GM12878 (cell line): ENCODE measurements at regions not wholly inside any gene's neighbourhood (a gene's known extent, or its start where the extent isn't known, plus 50 kb on each side); places are given as distances from the start of the nearest gene placed in this dataset.

ENCODE experiments used
- BCLAF1 ChIP-seq: fragments of 450-650 bp; IDR thresholded peaks from 2 replicates; pipeline ENCODE4 v1.6.1; 2017; ENCODE audit warnings: antibody characterized with exemption, mild to moderate bottlenecking, moderate library complexity
- CBX3 ChIP-seq: fragments of 200-600 bp; sonication (generic); IDR thresholded peaks from 2 replicates; pipeline ENCODE4 v1.6.1; 2016; ENCODE audit warnings: low read depth, borderline replicate concordance
- CUX1 ChIP-seq: IDR thresholded peaks from 2 replicates; pipeline ENCODE4 v1.6.1; 2012; ENCODE audit warnings: improper control_type of control experiment, low read depth, low read length; ENCODE audit not compliant: insufficient replicate concordance
- MEF2B ChIP-seq: fragments of 450-650 bp; IDR thresholded peaks from 2 replicates; pipeline ENCODE4 v1.6.1; 2018; ENCODE audit warnings: mild to moderate bottlenecking, moderate library complexity; ENCODE audit not compliant: partially characterized antibody, poor library complexity, severe bottlenecking
- MLLT1 ChIP-seq: fragments of 450-650 bp; IDR thresholded peaks from 2 replicates; pipeline ENCODE4 v1.6.1; 2016; ENCODE audit warnings: mild to moderate bottlenecking
- TF ChIP-seq, protein P1 (sequence below): fragments of 450-650 bp; IDR thresholded peaks from 2 replicates; pipeline ENCODE4 v1.6.1; 2017; ENCODE audit warnings: mild to moderate bottlenecking, moderate library complexity
- TF ChIP-seq, protein P2 (sequence below): IDR thresholded peaks from 2 replicates; pipeline ENCODE4 v1.6.1; 2011; ENCODE audit warnings: low read depth, mild to moderate bottlenecking, low read length, moderate library complexity, borderline replicate concordance; ENCODE audit errors: extremely low read depth
- TF ChIP-seq, protein P3 (sequence below): fragments of 450-650 bp; IDR thresholded peaks from 2 replicates; pipeline ENCODE4 v1.6.1; 2016; ENCODE audit warnings: mild to moderate bottlenecking

DNA sequence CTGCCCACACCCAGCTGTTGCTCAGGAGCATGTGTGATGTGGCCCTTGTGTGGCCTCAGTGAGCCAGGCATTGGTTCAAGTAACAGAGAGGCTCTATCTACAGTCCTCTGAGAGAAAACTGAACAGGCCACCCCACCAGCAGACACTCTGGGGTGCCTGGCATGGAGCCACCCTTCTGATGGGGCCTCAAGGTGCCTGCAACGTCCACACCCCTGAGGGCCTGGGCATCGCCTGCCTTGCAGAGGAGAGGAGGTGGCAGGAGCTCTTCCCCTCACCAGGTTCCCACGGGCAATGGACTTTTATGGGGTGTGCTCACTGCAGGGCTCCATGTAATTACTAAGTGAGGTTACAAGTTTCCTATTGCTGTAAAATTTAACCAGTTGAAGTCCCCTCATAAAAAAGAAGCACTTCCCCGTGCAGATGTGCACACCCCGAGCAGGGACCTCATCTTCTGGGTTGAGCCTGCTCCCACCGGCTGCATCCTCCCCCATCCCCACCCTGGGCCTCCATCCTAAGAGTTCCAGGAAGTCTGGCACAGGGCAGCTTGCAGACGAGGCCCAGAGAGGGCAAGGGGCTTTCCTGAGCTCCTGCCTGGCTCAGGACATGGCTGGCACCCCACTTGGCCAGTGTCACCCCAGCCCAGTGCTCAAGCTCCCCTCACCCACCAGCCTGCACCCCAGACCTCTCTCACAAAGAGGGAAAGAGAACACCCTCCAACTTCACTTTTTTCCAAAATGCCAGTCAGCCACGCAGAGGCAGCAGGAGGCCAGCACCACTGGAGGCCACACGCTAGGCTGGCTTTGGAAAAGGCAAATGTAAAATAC lies 270.4 kb upstream of the RTL1 start (continued):
- TF ChIP-seq, protein P1, sequence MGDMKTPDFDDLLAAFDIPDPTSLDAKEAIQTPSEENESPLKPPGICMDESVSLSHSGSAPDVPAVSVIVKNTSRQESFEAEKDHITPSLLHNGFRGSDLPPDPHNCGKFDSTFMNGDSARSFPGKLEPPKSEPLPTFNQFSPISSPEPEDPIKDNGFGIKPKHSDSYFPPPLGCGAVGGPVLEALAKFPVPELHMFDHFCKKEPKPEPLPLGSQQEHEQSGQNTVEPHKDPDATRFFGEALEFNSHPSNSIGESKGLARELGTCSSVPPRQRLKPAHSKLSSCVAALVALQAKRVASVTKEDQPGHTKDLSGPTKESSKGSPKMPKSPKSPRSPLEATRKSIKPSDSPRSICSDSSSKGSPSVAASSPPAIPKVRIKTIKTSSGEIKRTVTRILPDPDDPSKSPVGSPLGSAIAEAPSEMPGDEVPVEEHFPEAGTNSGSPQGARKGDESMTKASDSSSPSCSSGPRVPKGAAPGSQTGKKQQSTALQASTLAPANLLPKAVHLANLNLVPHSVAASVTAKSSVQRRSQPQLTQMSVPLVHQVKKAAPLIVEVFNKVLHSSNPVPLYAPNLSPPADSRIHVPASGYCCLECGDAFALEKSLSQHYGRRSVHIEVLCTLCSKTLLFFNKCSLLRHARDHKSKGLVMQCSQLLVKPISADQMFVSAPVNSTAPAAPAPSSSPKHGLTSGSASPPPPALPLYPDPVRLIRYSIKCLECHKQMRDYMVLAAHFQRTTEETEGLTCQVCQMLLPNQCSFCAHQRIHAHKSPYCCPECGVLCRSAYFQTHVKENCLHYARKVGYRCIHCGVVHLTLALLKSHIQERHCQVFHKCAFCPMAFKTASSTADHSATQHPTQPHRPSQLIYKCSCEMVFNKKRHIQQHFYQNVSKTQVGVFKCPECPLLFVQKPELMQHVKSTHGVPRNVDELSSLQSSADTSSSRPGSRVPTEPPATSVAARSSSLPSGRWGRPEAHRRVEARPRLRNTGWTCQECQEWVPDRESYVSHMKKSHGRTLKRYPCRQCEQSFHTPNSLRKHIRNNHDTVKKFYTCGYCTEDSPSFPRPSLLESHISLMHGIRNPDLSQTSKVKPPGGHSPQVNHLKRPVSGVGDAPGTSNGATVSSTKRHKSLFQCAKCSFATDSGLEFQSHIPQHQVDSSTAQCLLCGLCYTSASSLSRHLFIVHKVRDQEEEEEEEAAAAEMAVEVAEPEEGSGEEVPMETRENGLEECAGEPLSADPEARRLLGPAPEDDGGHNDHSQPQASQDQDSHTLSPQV, result no peak
- TF ChIP-seq BCLAF1 (no peak), CUX1 (no peak), CBX3 (no peak), MLLT1 (no peak), MEF2B (no peak)
- TF ChIP-seq, protein P2, sequence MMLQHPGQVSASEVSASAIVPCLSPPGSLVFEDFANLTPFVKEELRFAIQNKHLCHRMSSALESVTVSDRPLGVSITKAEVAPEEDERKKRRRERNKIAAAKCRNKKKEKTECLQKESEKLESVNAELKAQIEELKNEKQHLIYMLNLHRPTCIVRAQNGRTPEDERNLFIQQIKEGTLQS, result no peak
- TF ChIP-seq, protein P3, sequence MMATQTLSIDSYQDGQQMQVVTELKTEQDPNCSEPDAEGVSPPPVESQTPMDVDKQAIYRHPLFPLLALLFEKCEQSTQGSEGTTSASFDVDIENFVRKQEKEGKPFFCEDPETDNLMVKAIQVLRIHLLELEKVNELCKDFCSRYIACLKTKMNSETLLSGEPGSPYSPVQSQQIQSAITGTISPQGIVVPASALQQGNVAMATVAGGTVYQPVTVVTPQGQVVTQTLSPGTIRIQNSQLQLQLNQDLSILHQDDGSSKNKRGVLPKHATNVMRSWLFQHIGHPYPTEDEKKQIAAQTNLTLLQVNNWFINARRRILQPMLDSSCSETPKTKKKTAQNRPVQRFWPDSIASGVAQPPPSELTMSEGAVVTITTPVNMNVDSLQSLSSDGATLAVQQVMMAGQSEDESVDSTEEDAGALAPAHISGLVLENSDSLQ, result no peak
